ENCODE measurements at regions not wholly inside any gene's neighbourhood (a gene's known extent, or its start where the extent isn't known, plus 50 kb on each side); places are given as distances from the start of the nearest gene placed in this dataset.

- intact Hi-C loops (cut with DNase I; ENCODE audit: low total_unique reads) (loop anchor here (10.0 kb wide), 1 partner anchor 60 kb away; no protein-coding TSS in a partner anchor), in situ Hi-C loops (cut with MboI; ENCODE audit: low sequenced_read_pairs in 4 of 4) (no loop called here)
- ATAC-seq: no peak
- Histone ChIP-seq H3K27ac (no peak overlapping the region), H3K4me1 (peaks cover 6 to 8% of the 10 kb centered on the region in 2 donors), H3K27me3 (no peaks in the 10 kb centered on the region), H3K9me3 (no peaks in the 10 kb centered on the region), H3K36me3 (no peaks in the 10 kb centered on the region), H3K4me3 (no peak overlapping the region)
- TF ChIP-seq CTCF (IDR thresholded peaks at IDR 0.05 in 4 of 5, conservative IDR thresholded peaks at IDR 0.05 in 1 of 5) (no peak), POLR2A (IDR thresholded peaks at IDR 0.05) (no peak)
- DNase-seq: no peak
Observed at GRCh38 chr17:17424552-17424951, 52.2 kb upstream of the MED9 start.

- H3K4me3 ChIP-seq: no peak overlapping the region
- no peaks in the 10 kb centered on the region for H3K36me3 ChIP-seq
- H3K27ac ChIP-seq: no peak overlapping the region
- TF ChIP-seq POLR2A (IDR thresholded peaks at IDR 0.05) (no peak), CTCF (IDR thresholded peaks at IDR 0.05 in 4 of 5, conservative IDR thresholded peaks at IDR 0.05 in 1 of 5) (no peak)
- H3K4me1 ChIP-seq: peaks cover 1 to 3% of the 10 kb centered on the region in 2 donors
- intact Hi-C loops (cut with DNase I; ENCODE audit: low total_unique reads): loop anchor here (10.0 kb wide), 1 partner anchor 60 kb away; no protein-coding TSS in a partner anchor
- in situ Hi-C loops (cut with MboI; ENCODE audit: low sequenced_read_pairs in 4 of 4): no loop called here
- no peaks in the 10 kb centered on the region for H3K9me3 ChIP-seq
- DNase-seq (no peak), ATAC-seq (no peak)
- H3K27me3 ChIP-seq: no peaks in the 10 kb centered on the region
Observed at GRCh38 chr17:17425005-17425404, 51.8 kb upstream of the MED9 start.

GRCh38 chr17:17425591-17425990, 51.2 kb upstream of the MED9 start:
- no peaks in the 10 kb centered on the region for H3K4me1 ChIP-seq
- no peak for TF ChIP-seq POLR2A (IDR thresholded peaks at IDR 0.05)
- TF ChIP-seq CTCF (IDR thresholded peaks at IDR 0.05 in 4 of 5, conservative IDR thresholded peaks at IDR 0.05 in 1 of 5): no peak
- in situ Hi-C loops (cut with MboI; ENCODE audit: low sequenced_read_pairs in 4 of 4): no loop called here
- no peak overlapping the region for H3K27ac ChIP-seq
- no peak for ATAC-seq
- H3K9me3 ChIP-seq: no peaks in the 10 kb centered on the region
- H3K27me3 ChIP-seq: no peaks in the 10 kb centered on the region
- H3K4me3 ChIP-seq: no peak overlapping the region
- intact Hi-C loops (cut with DNase I; ENCODE audit: low total_unique reads): loop anchor here (10.0 kb wide), 1 partner anchor 61 kb away; no protein-coding TSS in a partner anchor
- no peaks in the 10 kb centered on the region for H3K36me3 ChIP-seq
- DNase-seq: no peak

GRCh38 chr17:17426184-17426583, 50.6 kb upstream of the MED9 start:
- Histone ChIP-seq H3K27me3 (no peaks in the 10 kb centered on the region), H3K9me3 (no peaks in the 10 kb centered on the region), H3K4me1 (no peaks in the 10 kb centered on the region), H3K27ac (no peak overlapping the region), H3K4me3 (no peak overlapping the region), H3K36me3 (no peaks in the 10 kb centered on the region)
- intact Hi-C loops (cut with DNase I; ENCODE audit: low total_unique reads) (loop anchor here (10.0 kb wide), 1 partner anchor 61 kb away; no protein-coding TSS in a partner anchor), in situ Hi-C loops (cut with MboI; ENCODE audit: low sequenced_read_pairs in 4 of 4) (no loop called here)
- ATAC-seq (no peak), DNase-seq (no peak)
- TF ChIP-seq CTCF (IDR thresholded peaks at IDR 0.05 in 4 of 5, conservative IDR thresholded peaks at IDR 0.05 in 1 of 5) (no peak), POLR2A (IDR thresholded peaks at IDR 0.05) (no peak)
